ENCODE measurements at regions not wholly inside any gene's neighbourhood (a gene's known extent, or its start where the extent isn't known, plus 50 kb on each side); places are given as distances from the start of the nearest gene placed in this dataset.

- H3T11ph ChIP-seq (ENCODE audit: low read length): no peak overlapping the region
- H2BK120ac ChIP-seq (ENCODE audit: low read depth, low read length, poor library complexity, severe bottlenecking): no peak overlapping the region
- H3K9me3 ChIP-seq (ENCODE audit: control insufficient read depth, low read depth, low read length): no peaks in the 10 kb centered on the region
- no peak overlapping the region for H3K27ac Mint-ChIP-seq
- H3K9me3 Mint-ChIP-seq: peaks cover 8 to 9% of the 10 kb centered on the region in 2 experiments; a peak in 3 of 5 replicates
- H3K14ac ChIP-seq (ENCODE audit: insufficient read depth, low read length): no peak overlapping the region
- TF ChIP-seq CTCF (conservative IDR thresholded peaks at IDR 0.05): no peak
- H3K27me3 ChIP-seq (ENCODE audit: insufficient read depth, low read length): no peaks in the 10 kb centered on the region
- no peaks in the 10 kb centered on the region for H3K79me1 ChIP-seq (ENCODE audit: insufficient read depth, low read depth, low read length, poor library complexity, severe bottlenecking)
- no peak overlapping the region for H2BK15ac ChIP-seq (ENCODE audit: low read depth, low read length)
- no peaks in the 10 kb centered on the region for H4K20me1 ChIP-seq (ENCODE audit: control insufficient read depth, insufficient read depth, insufficient read length)
- H3K27me3 Mint-ChIP-seq (ENCODE audit: low read depth): no peaks in the 10 kb centered on the region
- no peaks in the 10 kb centered on the region for H3K23me2 ChIP-seq (ENCODE audit: insufficient read length, low read depth, low read length, poor library complexity, severe bottlenecking)
- H4K8ac ChIP-seq (replicated peaks; ENCODE audit: insufficient read length, low read depth, low read length): no peak overlapping the region
- no peak overlapping the region for H3K4me3 Mint-ChIP-seq
- H3K56ac ChIP-seq (ENCODE audit: insufficient read length, low read depth, low read length): no peak overlapping the region
- H3K4me2 ChIP-seq (ENCODE audit: insufficient read depth, insufficient read length, low read length): no peak overlapping the region
- peaks cover 0 to 5% (median 3%) of the 10 kb centered on the region in 3 experiments; a peak in 4 of 7 replicates for H3K36me3 Mint-ChIP-seq (ENCODE audit: insufficient read depth in 1 of 3, low read depth in 3 of 3)
- no peak overlapping the region for H3K18ac ChIP-seq (ENCODE audit: insufficient read length, low read depth, low read length)
- no peak overlapping the region for H3K23ac ChIP-seq (ENCODE audit: insufficient read length, low read depth, low read length)
- no peak overlapping the region for H2BK12ac ChIP-seq (ENCODE audit: insufficient read length, low read depth, low read length)
- no peak for DNase-seq
- H3K27ac ChIP-seq (ENCODE audit: insufficient read length, low read depth, low read length): no peak overlapping the region
- H4K91ac ChIP-seq (ENCODE audit: insufficient read length, low read depth, low read length): no peak overlapping the region
- peaks cover 3% of the 10 kb centered on the region; the same call in 1 of the 2 replicates for H3K4me1 ChIP-seq (ENCODE audit: insufficient read depth, low read length)
- no CpG with 5 or more reads among the region's 2 CpGs for WGBS (ENCODE audit: extremely low coverage, insufficient read length, low lambda C conversion rate)
- no peak overlapping the region for H3K9ac ChIP-seq (ENCODE audit: extremely low read depth, insufficient read length, low read length)
- no peaks in the 10 kb centered on the region for H3K79me2 ChIP-seq (ENCODE audit: insufficient read depth, low read length)
- H3K4ac ChIP-seq (ENCODE audit: low read depth, low read length): no peak overlapping the region
- peaks cover 6 to 10% of the 10 kb centered on the region in 2 experiments for H3K4me1 Mint-ChIP-seq
- H2BK20ac ChIP-seq (ENCODE audit: low read depth, low read length, poor library complexity, severe bottlenecking): no peak overlapping the region
- no peak overlapping the region for H2BK5ac ChIP-seq (ENCODE audit: insufficient read length, low read length)
- no peak overlapping the region for H4K5ac ChIP-seq (ENCODE audit: insufficient read length, low read depth, low read length)
- H2AFZ ChIP-seq (ENCODE audit: low read length): no peak overlapping the region
- no peak overlapping the region for H2AK5ac ChIP-seq (ENCODE audit: insufficient read length, low read length)
Measured at GRCh38 chr5:63201738-63202137, 623.1 kb downstream of the LRRC70 start.

Measured in H9 (cell line).